Neural cell (in vitro differentiated cells): ENCODE measurements at regions not wholly inside any gene's neighbourhood (a gene's known extent, or its start where the extent isn't known, plus 50 kb on each side); places are given as distances from the start of the nearest gene placed in this dataset.

Source experiments
- H2AFZ ChIP-seq: fragments of 200-600, 300-800 bp; sonication (generic), shearing (Covaris generic); 2 replicates; pipeline ENCODE4 v1.6.0; 2014; ENCODE audit warnings: low read depth, mild to moderate bottlenecking, antibody characterized with exemption, low read length, moderate library complexity
- H3F3A ChIP-seq: fragments of 200-600 bp; shearing (Covaris generic); 2 replicates; pipeline ENCODE4 v1.6.1; 2016; ENCODE audit warnings: mild to moderate bottlenecking, moderate library complexity, mixed read lengths, antibody characterized with exemption, low read length; ENCODE audit not compliant: insufficient read depth, poor library complexity, severe bottlenecking
- H3K27ac ChIP-seq: fragments of 200-600, 300-800 bp; sonication (generic), shearing (Covaris generic); 2 replicates; pipeline ENCODE4 v1.5.1; 2014; ENCODE audit warnings: mild to moderate bottlenecking, low read length, moderate library complexity
- H3K27me3 ChIP-seq: fragments of 300-800, 200-600 bp; sonication (generic), shearing (Covaris generic); 2 replicates; pipeline ENCODE4 v1.6.0; 2014; ENCODE audit warnings: mild to moderate bottlenecking, low read depth, low read length, moderate library complexity; ENCODE audit not compliant: insufficient read depth
- H3K36me3 ChIP-seq: fragments of 300-800, 200-600 bp; sonication (generic), shearing (Covaris generic); 2 replicates; pipeline ENCODE4 v1.5.1; 2014; ENCODE audit warnings: mild to moderate bottlenecking, antibody characterized with exemption, low read length, moderate library complexity; ENCODE audit not compliant: insufficient read depth
- H3K4me2 ChIP-seq: fragments of 300-800, 200-600 bp; sonication (generic), shearing (Covaris generic); 2 replicates; pipeline ENCODE4 v1.6.0; 2014; ENCODE audit warnings: mild to moderate bottlenecking, low read length
- H3K4me3 ChIP-seq: fragments of 300-800, 200-600 bp; sonication (generic), shearing (Covaris generic); 2 replicates; pipeline ENCODE4 v1.5.1; 2014; ENCODE audit warnings: mild to moderate bottlenecking, low read length, moderate library complexity
- H3K79me2 ChIP-seq: fragments of 200-600 bp; shearing (Covaris generic); replicated peaks from 2 replicates; pipeline ENCODE4 v1.6.0; 2014; ENCODE audit warnings: mild to moderate bottlenecking, low read length, moderate library complexity; ENCODE audit not compliant: insufficient read depth
- H3K9ac ChIP-seq: fragments of 300-800, 200-600 bp; sonication (generic), shearing (Covaris generic); 2 replicates; pipeline ENCODE4 v1.6.1; 2016; ENCODE audit warnings: mild to moderate bottlenecking, low read length, mixed read lengths
- H3K9me2 ChIP-seq: fragments of 200-600 bp; shearing (Covaris generic); 2 replicates; pipeline ENCODE4 v1.6.1; 2016; ENCODE audit warnings: mild to moderate bottlenecking, low read length, mixed read lengths; ENCODE audit not compliant: insufficient read depth
- H3K9me3 ChIP-seq: fragments of 200-600, 300-800 bp; sonication (generic), shearing (Covaris generic); 2 replicates; pipeline ENCODE4 v1.6.1; 2016; ENCODE audit warnings: mild to moderate bottlenecking, mixed run types, low read length, moderate library complexity, mixed read lengths
- H4K20me1 ChIP-seq: fragments of 200-600 bp; shearing (Covaris generic); 2 replicates; pipeline ENCODE4 v1.6.1; 2016; ENCODE audit warnings: mild to moderate bottlenecking, mixed run types; ENCODE audit not compliant: insufficient read depth
- CTCF ChIP-seq: fragments of 450-650 bp; IDR thresholded peaks from 2 replicates; pipeline ENCODE4 v1.5.1; 2014; ENCODE audit warnings: antibody characterized with exemption, mild to moderate bottlenecking, moderate library complexity; ENCODE audit not compliant: poor library complexity, severe bottlenecking
- EP300 ChIP-seq: fragments of 450-650 bp; conservative IDR thresholded peaks from 2 replicates; pipeline ENCODE4 v1.6.1; 2014; ENCODE audit warnings: antibody characterized with exemption, mild to moderate bottlenecking, moderate library complexity; ENCODE audit not compliant: poor library complexity, severe bottlenecking
- EZH2 ChIP-seq: fragments of 200-600, 300-800 bp; shearing (Covaris generic), sonication (generic); IDR thresholded peaks from 2 replicates; pipeline ENCODE4 v1.6.1; 2014; ENCODE audit warnings: antibody characterized with exemption, low read length, borderline replicate concordance, mild to moderate bottlenecking; ENCODE audit not compliant: insufficient read depth, poor library complexity, severe bottlenecking
- MXI1 ChIP-seq: fragments of 450-650 bp; conservative IDR thresholded peaks from 2 replicates; pipeline ENCODE4 v1.6.1; 2014; ENCODE audit warnings: antibody characterized with exemption, mild to moderate bottlenecking; ENCODE audit not compliant: poor library complexity, severe bottlenecking
- POLR2AphosphoS5 ChIP-seq: IDR thresholded peaks from 2 replicates; pipeline ENCODE4 v1.6.1; 2012
- RAD21 ChIP-seq: fragments of 450-650 bp; conservative IDR thresholded peaks from 2 replicates; pipeline ENCODE4 v1.6.1; 2014; ENCODE audit warnings: antibody characterized with exemption, mild to moderate bottlenecking, moderate library complexity
- SMC3 ChIP-seq: fragments of 450-650 bp; conservative IDR thresholded peaks from 2 replicates; pipeline ENCODE4 v1.6.1; 2014; ENCODE audit warnings: antibody characterized with exemption, mild to moderate bottlenecking, moderate library complexity; ENCODE audit not compliant: poor library complexity
- TAF1 ChIP-seq: IDR thresholded peaks from 2 replicates; pipeline ENCODE4 v1.6.1; 2012; ENCODE audit warnings: low read depth
- TF ChIP-seq, protein P1 (sequence below): IDR thresholded peaks from 2 replicates; pipeline ENCODE4 v1.6.1; 2012; ENCODE audit warnings: borderline replicate concordance

DNA sequence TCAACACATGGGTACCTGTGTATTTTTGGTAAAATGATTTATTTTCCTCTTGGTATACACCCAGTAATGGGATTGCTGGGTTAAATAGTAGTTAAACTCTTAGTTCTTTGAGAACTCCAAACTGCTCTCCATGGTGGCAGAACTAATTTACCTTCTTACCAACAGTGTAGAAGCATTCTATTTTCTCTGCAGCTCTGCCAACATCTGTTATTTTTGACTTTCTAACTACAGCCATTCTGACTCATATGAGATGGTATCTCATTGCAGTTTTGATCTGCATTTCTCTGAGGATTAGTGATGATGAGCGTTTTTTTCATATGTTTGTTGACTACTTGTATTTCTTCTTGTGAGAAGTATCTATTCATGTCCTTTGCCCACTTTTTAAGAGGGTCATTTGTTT, 180.6 kb downstream of the FSIP2 start:
- no peaks in the 10 kb centered on the region for H3F3A ChIP-seq
- TF ChIP-seq SMC3 (no peak), POLR2AphosphoS5 (no peak), CTCF (no peak)

DNA sequence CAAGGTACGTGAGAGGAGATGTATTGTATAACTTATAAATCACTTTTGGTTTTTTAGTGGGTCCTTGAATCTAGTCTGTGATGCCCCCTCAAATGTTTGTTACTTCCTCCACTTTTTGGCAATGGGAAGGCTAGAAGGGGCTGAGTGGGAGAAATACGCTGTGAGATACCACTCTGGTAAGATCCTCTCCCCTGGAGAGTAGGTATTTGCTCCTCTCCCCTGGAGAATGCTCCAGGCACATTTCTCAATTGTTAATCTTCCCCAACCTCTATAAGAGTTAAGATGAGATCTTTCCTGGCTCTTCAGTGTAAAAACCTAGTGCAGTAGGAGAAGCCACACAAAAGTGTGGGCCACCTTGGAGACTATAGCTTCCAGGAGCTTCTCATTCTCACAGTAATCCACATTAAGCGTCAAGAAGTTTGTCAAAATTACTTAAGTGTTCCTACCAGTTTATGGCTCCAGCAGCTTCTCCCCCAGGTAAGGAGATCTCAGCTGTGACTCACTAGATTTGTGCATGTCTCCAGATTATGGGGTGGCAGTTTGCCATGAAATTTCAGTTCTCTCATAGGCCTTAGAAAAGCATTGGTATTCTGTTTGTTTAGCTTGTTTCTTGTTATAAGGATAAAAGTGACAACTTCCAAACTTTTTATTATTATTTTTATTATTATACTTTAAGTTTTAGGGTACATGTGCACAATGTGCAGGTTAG, 182.6 kb downstream of the FSIP2 start:
- no peaks in the 10 kb centered on the region for H3K36me3 ChIP-seq
- no peak overlapping the region for H3K4me2 ChIP-seq
- no peaks in the 10 kb centered on the region for H3K79me2 ChIP-seq
- H3K27ac ChIP-seq: no peak overlapping the region
- no peaks in the 10 kb centered on the region for H3F3A ChIP-seq
- no peak overlapping the region for H3K9ac ChIP-seq
- H3K9me2 ChIP-seq: no peaks in the 10 kb centered on the region
- TF ChIP-seq EP300: no peak
- TF ChIP-seq, protein P1, sequence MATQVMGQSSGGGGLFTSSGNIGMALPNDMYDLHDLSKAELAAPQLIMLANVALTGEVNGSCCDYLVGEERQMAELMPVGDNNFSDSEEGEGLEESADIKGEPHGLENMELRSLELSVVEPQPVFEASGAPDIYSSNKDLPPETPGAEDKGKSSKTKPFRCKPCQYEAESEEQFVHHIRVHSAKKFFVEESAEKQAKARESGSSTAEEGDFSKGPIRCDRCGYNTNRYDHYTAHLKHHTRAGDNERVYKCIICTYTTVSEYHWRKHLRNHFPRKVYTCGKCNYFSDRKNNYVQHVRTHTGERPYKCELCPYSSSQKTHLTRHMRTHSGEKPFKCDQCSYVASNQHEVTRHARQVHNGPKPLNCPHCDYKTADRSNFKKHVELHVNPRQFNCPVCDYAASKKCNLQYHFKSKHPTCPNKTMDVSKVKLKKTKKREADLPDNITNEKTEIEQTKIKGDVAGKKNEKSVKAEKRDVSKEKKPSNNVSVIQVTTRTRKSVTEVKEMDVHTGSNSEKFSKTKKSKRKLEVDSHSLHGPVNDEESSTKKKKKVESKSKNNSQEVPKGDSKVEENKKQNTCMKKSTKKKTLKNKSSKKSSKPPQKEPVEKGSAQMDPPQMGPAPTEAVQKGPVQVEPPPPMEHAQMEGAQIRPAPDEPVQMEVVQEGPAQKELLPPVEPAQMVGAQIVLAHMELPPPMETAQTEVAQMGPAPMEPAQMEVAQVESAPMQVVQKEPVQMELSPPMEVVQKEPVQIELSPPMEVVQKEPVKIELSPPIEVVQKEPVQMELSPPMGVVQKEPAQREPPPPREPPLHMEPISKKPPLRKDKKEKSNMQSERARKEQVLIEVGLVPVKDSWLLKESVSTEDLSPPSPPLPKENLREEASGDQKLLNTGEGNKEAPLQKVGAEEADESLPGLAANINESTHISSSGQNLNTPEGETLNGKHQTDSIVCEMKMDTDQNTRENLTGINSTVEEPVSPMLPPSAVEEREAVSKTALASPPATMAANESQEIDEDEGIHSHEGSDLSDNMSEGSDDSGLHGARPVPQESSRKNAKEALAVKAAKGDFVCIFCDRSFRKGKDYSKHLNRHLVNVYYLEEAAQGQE: no peak
- no peak for TF ChIP-seq MXI1
- TF ChIP-seq RAD21: no peak
- TF ChIP-seq TAF1: no peak
- no peak for TF ChIP-seq EZH2
- no peak for TF ChIP-seq POLR2AphosphoS5
- TF ChIP-seq CTCF: no peak
- no peak for TF ChIP-seq SMC3
- no peaks in the 10 kb centered on the region for H3K27me3 ChIP-seq
- no peak overlapping the region for H3K4me3 ChIP-seq
- no peak overlapping the region for H2AFZ ChIP-seq
- H3K9me3 ChIP-seq: no peaks in the 10 kb centered on the region
- H4K20me1 ChIP-seq: no peaks in the 10 kb centered on the region

More for the DNA sequence above, 180.6 kb downstream of the FSIP2 start:
- H4K20me1 ChIP-seq: no peaks in the 10 kb centered on the region
- H3K9ac ChIP-seq: no peak overlapping the region
- no peak overlapping the region for H2AFZ ChIP-seq
- H3K9me3 ChIP-seq: no peaks in the 10 kb centered on the region
- no peaks in the 10 kb centered on the region for H3K27me3 ChIP-seq
- H3K27ac ChIP-seq: no peak overlapping the region
- no peaks in the 10 kb centered on the region for H3K36me3 ChIP-seq
- no peak overlapping the region for H3K4me3 ChIP-seq
- no peak overlapping the region for H3K4me2 ChIP-seq
- no peaks in the 10 kb centered on the region for H3K9me2 ChIP-seq
- no peaks in the 10 kb centered on the region for H3K79me2 ChIP-seq
